ENCODE measurements at regions not wholly inside any gene's neighbourhood (a gene's known extent, or its start where the extent isn't known, plus 50 kb on each side); places are given as distances from the start of the nearest gene placed in this dataset.
"Not testable (repeated sequence)": the region's sequence is repeated elsewhere in the genome, so short reads cannot be mapped to it uniquely, and the experiment has no call there.

DNA sequence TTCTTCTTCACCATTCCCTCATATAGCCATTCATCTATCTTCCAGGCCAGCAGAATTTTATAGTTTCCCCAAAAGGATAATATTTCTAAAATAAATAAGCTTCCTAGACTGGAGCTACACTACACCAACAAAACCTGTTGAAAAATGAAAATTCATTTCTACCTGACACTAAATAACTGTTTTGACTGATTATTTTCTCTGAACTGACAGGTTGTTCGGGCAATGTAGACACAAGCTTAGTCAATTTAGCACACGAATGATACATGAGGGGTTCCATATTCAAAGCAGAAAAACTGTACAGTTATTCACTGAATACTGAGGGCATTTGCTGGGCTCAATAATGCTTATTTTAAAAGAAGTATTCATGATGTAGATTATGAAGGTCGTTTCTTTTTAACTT lies 589.7 kb downstream of the LIG4 start:
- no peaks in the 10 kb centered on the region for H3K27me3 ChIP-seq (ENCODE audit: control insufficient read depth, insufficient read depth, low read length)
- no peaks in the 10 kb centered on the region for H3K36me3 ChIP-seq (ENCODE audit: control insufficient read depth, insufficient read depth, low read length)
- no peaks in the 10 kb centered on the region for H3K4me1 Mint-ChIP-seq
- H3K4me3 ChIP-seq (ENCODE audit: low read depth, low read length): no peak overlapping the region
- H3K36me3 Mint-ChIP-seq: no peaks in the 10 kb centered on the region
- H3K4me1 ChIP-seq (ENCODE audit: control insufficient read depth, insufficient read depth, low read length, poor library complexity, severe bottlenecking): no peaks in the 10 kb centered on the region
- DNase-seq (no peak), ATAC-seq (ENCODE audit: low read depth in 2 of 2) (no peak)
- no peaks in the 10 kb centered on the region for H3K27me3 Mint-ChIP-seq
- H3K4me3 Mint-ChIP-seq: no peak overlapping the region
- H3K27ac ChIP-seq (ENCODE audit: insufficient read depth, low read length, poor library complexity, severe bottlenecking): no peak overlapping the region
- peaks cover 2 to 11% (median 4%) of the 10 kb centered on the region in 7 donors for H3K9me3 Mint-ChIP-seq
- H3K9me3 ChIP-seq (ENCODE audit: control insufficient read depth in 2 of 2, low read length in 2 of 2): peaks cover 0 to 4% of the 10 kb centered on the region in 2 experiments
- no peak overlapping the region for H3K27ac Mint-ChIP-seq

DNA sequence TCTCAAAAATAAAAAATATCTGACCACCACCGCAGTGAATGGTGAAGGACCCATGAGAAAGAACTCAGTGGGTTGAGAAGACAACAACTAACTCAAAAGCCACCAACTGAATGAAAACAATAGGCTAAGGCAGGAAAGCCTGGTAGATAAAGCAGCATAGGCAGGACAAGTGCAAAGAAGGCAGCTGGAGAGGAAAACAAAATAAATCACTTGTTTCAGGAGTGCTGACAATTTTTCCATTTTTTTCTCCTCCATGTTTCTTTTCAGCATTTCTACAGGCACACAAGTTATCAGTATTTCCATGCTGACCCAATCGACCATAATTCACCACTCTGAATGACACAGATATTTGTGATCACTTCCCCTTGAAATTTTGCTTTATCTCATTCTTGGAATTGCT lies 597.8 kb downstream of the LIG4 start:
- H3K36me3 Mint-ChIP-seq: no peaks in the 10 kb centered on the region
- H3K27me3 Mint-ChIP-seq: no peaks in the 10 kb centered on the region
- H3K4me3 Mint-ChIP-seq: no peak overlapping the region
- Histone ChIP-seq H3K27me3 (ENCODE audit: control insufficient read depth, insufficient read depth, low read length) (no peaks in the 10 kb centered on the region), H3K36me3 (ENCODE audit: control insufficient read depth, insufficient read depth, low read length) (no peaks in the 10 kb centered on the region), H3K4me1 (ENCODE audit: control insufficient read depth, insufficient read depth, low read length, poor library complexity, severe bottlenecking) (no peaks in the 10 kb centered on the region), H3K9me3 (ENCODE audit: control insufficient read depth in 2 of 2, low read length in 2 of 2) (peaks cover 0 to 2% of the 10 kb centered on the region in 2 experiments), H3K4me3 (ENCODE audit: low read depth, low read length) (no peak overlapping the region), H3K27ac (ENCODE audit: insufficient read depth, low read length, poor library complexity, severe bottlenecking) (no peak overlapping the region)
- no peak for ATAC-seq (ENCODE audit: low read depth in 2 of 2)
- no peak for DNase-seq
- no peak overlapping the region for H3K27ac Mint-ChIP-seq
- no peaks in the 10 kb centered on the region for H3K4me1 Mint-ChIP-seq
- H3K9me3 Mint-ChIP-seq: peaks cover 0 to 18% (median 7%) of the 10 kb centered on the region in 7 donors

DNA sequence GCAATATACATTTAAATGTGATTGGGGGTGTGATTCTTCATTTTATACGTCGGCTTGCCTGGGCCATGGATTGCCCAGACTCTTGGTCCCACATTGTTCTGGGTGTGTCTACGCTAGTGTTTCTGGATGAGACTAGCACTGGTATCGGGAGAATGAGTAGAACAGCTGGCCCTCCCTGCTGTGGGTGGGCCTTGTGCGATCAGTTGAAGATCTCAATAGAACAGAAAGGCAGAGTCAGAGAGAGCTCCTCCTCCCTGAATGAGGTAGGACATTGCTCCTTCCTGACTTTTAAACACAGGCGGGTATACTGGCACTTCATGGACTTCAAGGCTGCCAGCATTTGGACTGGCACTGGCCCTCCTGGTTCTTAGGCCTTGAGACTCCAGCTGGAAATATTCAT lies 603.0 kb downstream of the LIG4 start:
- no peak for ATAC-seq (ENCODE audit: low read depth in 2 of 2)
- H3K27ac Mint-ChIP-seq: no peak overlapping the region
- DNase-seq: no peak
- no peaks in the 10 kb centered on the region for H3K4me1 Mint-ChIP-seq
- H3K36me3 ChIP-seq (ENCODE audit: control insufficient read depth, insufficient read depth, low read length): no peaks in the 10 kb centered on the region
- H3K27me3 Mint-ChIP-seq: no peaks in the 10 kb centered on the region
- H3K9me3 ChIP-seq (ENCODE audit: control insufficient read depth in 2 of 2, low read length in 2 of 2): no peaks in the 10 kb centered on the region
- H3K4me3 Mint-ChIP-seq: no peak overlapping the region
- H3K27ac ChIP-seq (ENCODE audit: insufficient read depth, low read length, poor library complexity, severe bottlenecking): no peak overlapping the region
- no peaks in the 10 kb centered on the region for H3K36me3 Mint-ChIP-seq
- no peaks in the 10 kb centered on the region for H3K4me1 ChIP-seq (ENCODE audit: control insufficient read depth, insufficient read depth, low read length, poor library complexity, severe bottlenecking)
- H3K4me3 ChIP-seq (ENCODE audit: low read depth, low read length): no peak overlapping the region
- H3K9me3 Mint-ChIP-seq: peaks cover 3 to 28% (median 7%) of the 10 kb centered on the region in 7 donors
- H3K27me3 ChIP-seq (ENCODE audit: control insufficient read depth, insufficient read depth, low read length): no peaks in the 10 kb centered on the region

DNA sequence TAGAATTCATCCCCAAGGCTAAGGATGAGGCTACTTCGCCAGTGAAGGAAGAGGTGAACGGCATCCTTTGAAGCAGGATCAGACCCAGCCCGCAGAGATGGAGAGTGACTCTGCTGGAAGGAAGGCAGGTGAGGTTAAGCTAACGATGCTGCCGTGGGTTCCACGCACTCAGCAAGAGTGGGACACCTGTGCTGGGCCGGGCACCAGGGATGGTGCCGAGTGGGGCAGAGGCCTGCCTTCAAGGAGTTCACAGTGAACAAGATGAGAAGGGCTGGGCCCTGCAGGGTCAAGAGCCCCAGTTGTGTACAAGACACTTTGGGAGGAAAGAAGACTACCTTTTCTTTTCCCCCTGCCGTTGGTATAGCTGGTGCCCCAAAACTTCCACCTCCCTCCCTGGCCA lies 606.6 kb downstream of the LIG4 start:
- Mint-ChIP-seq H3K27ac (no peak overlapping the region), H3K27me3 (no peaks in the 10 kb centered on the region), H3K4me3 (no peak overlapping the region), H3K9me3 (peaks cover 0 to 28% (median 7%) of the 10 kb centered on the region in 7 donors), H3K4me1 (no peaks in the 10 kb centered on the region), H3K36me3 (no peaks in the 10 kb centered on the region)
- H3K36me3 ChIP-seq (ENCODE audit: control insufficient read depth, insufficient read depth, low read length): no peaks in the 10 kb centered on the region
- no peak overlapping the region for H3K4me3 ChIP-seq (ENCODE audit: low read depth, low read length)
- H3K4me1 ChIP-seq (ENCODE audit: control insufficient read depth, insufficient read depth, low read length, poor library complexity, severe bottlenecking): no peaks in the 10 kb centered on the region
- no peak overlapping the region for H3K27ac ChIP-seq (ENCODE audit: insufficient read depth, low read length, poor library complexity, severe bottlenecking)
- no peaks in the 10 kb centered on the region for H3K27me3 ChIP-seq (ENCODE audit: control insufficient read depth, insufficient read depth, low read length)
- ATAC-seq (ENCODE audit: low read depth in 2 of 2) (no peak), DNase-seq (no peak)
- no peaks in the 10 kb centered on the region for H3K9me3 ChIP-seq (ENCODE audit: control insufficient read depth in 2 of 2, low read length in 2 of 2)

DNA sequence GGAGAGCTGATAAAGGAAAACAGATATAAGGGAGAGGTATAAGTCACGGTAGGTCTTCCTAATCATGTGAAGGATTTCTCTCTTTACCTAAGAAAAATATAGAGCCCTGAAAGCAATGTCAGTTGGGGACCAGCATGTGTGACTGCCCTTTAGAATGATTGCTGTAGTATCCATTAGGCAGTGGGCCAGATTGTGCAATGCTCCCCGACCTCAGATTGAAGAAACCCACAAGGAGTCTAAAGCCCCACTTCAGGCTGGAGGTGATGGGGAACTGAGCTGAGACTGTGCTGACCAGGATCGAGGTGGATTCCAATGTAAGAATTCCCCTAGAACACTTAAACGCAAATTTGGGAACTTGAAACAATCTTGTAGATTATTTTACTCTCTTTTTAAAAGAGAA lies 614.4 kb downstream of the LIG4 start:
- H3K4me3 ChIP-seq (ENCODE audit: low read depth, low read length): no peak overlapping the region
- H3K9me3 Mint-ChIP-seq: peaks cover 0 to 14% (median 3%) of the 10 kb centered on the region in 7 donors
- no peak overlapping the region for H3K4me3 Mint-ChIP-seq
- H3K9me3 ChIP-seq (ENCODE audit: control insufficient read depth in 2 of 2, low read length in 2 of 2): no peaks in the 10 kb centered on the region
- no peaks in the 10 kb centered on the region for H3K36me3 Mint-ChIP-seq
- H3K4me1 ChIP-seq (ENCODE audit: control insufficient read depth, insufficient read depth, low read length, poor library complexity, severe bottlenecking): no peaks in the 10 kb centered on the region
- H3K27ac ChIP-seq (ENCODE audit: insufficient read depth, low read length, poor library complexity, severe bottlenecking): no peak overlapping the region
- no peaks in the 10 kb centered on the region for H3K27me3 ChIP-seq (ENCODE audit: control insufficient read depth, insufficient read depth, low read length)
- H3K36me3 ChIP-seq (ENCODE audit: control insufficient read depth, insufficient read depth, low read length): no peaks in the 10 kb centered on the region
- DNase-seq (no peak), ATAC-seq (ENCODE audit: low read depth in 2 of 2) (no peak)
- no peaks in the 10 kb centered on the region for H3K4me1 Mint-ChIP-seq
- H3K27ac Mint-ChIP-seq: no peak overlapping the region
- H3K27me3 Mint-ChIP-seq: no peaks in the 10 kb centered on the region

DNA sequence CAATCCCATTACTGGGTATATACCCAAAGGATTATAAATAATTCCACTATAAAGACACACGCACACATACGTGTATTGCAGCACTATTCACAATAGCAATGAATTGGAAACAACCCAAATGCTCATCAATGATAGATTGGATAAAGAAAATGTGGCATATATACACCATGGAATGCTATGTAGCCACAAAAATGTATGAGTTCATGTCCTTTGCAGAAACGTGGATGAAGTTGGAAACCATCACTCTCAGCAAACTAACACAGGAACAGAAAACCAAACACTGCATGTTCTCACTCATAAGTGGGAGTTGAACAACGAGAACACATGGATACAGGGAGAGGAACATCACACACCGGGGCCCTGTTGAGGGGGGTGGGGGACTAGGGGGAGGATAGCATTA lies 619.0 kb downstream of the LIG4 start:
- not testable (repeated sequence) for H3K36me3 ChIP-seq (ENCODE audit: control insufficient read depth, insufficient read depth, low read length); H3K4me1 Mint-ChIP-seq; H3K4me1 ChIP-seq (ENCODE audit: control insufficient read depth, insufficient read depth, low read length, poor library complexity, severe bottlenecking); H3K27ac Mint-ChIP-seq; H3K27me3 ChIP-seq (ENCODE audit: control insufficient read depth, insufficient read depth, low read length); DNase-seq; H3K27me3 Mint-ChIP-seq; H3K4me3 Mint-ChIP-seq; ATAC-seq (ENCODE audit: low read depth in 2 of 2); H3K9me3 Mint-ChIP-seq; H3K36me3 Mint-ChIP-seq; H3K27ac ChIP-seq (ENCODE audit: insufficient read depth, low read length, poor library complexity, severe bottlenecking); H3K4me3 ChIP-seq (ENCODE audit: low read depth, low read length); H3K9me3 ChIP-seq (ENCODE audit: control insufficient read depth in 2 of 2, low read length in 2 of 2)

DNA sequence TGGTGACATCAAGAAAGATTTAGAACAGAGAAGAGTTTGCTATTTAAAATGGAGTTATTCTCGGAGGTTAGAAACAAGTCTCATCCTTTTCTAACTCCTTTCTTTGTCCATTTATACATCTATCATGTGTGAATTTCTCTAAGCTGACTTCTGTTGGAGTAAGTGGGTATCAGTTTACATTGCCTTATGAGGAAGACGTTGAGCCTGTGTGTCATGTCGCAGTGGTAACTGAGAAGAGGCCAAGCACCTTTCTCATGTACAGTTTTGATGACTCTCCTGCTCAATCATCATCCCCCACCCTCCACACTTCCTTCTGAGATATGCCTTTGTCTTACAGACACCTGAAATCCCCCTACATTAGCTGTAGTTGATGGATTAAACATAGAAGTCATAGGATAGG lies 624.8 kb downstream of the LIG4 start:
- Mint-ChIP-seq H3K27ac (no peak overlapping the region), H3K9me3 (peaks cover 0 to 13% (median 1%) of the 10 kb centered on the region in 7 donors), H3K4me1 (no peaks in the 10 kb centered on the region), H3K27me3 (no peaks in the 10 kb centered on the region), H3K36me3 (no peaks in the 10 kb centered on the region), H3K4me3 (no peak overlapping the region)
- Histone ChIP-seq H3K9me3 (ENCODE audit: control insufficient read depth in 2 of 2, low read length in 2 of 2) (no peaks in the 10 kb centered on the region), H3K4me3 (ENCODE audit: low read depth, low read length) (no peak overlapping the region), H3K4me1 (ENCODE audit: control insufficient read depth, insufficient read depth, low read length, poor library complexity, severe bottlenecking) (no peaks in the 10 kb centered on the region), H3K36me3 (ENCODE audit: control insufficient read depth, insufficient read depth, low read length) (no peaks in the 10 kb centered on the region), H3K27me3 (ENCODE audit: control insufficient read depth, insufficient read depth, low read length) (no peaks in the 10 kb centered on the region), H3K27ac (ENCODE audit: insufficient read depth, low read length, poor library complexity, severe bottlenecking) (no peak overlapping the region)
- ATAC-seq (ENCODE audit: low read depth in 2 of 2): no peak
- DNase-seq: no peak

DNA sequence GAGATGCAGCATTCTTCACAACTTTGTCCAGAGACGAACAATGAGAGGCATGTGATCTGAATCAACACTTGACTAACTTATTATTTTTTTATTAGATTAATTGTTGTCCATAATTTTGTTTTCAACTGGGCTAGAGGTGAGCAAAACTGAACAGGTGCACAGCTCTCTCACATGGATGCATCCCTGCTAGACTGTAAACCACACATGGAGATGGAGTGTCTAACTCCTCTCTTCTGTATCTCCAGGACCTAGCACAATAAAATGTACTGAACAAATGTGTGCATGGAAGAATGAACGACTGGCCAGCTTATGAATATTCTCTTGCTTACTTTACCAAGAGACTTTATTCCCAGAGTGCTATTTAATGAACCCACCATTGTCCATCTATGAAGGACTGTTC lies 627.7 kb downstream of the LIG4 start:
- H3K4me3 Mint-ChIP-seq: no peak overlapping the region

More for the DNA sequence above, 627.7 kb downstream of the LIG4 start:
- H3K4me3 ChIP-seq (ENCODE audit: low read depth, low read length): no peak overlapping the region
- H3K27me3 Mint-ChIP-seq: no peaks in the 10 kb centered on the region
- ATAC-seq (ENCODE audit: low read depth in 2 of 2): no peak
- no peak overlapping the region for H3K27ac ChIP-seq (ENCODE audit: insufficient read depth, low read length, poor library complexity, severe bottlenecking)
- no peaks in the 10 kb centered on the region for H3K4me1 Mint-ChIP-seq
- no peaks in the 10 kb centered on the region for H3K9me3 ChIP-seq (ENCODE audit: control insufficient read depth in 2 of 2, low read length in 2 of 2)
- no peaks in the 10 kb centered on the region for H3K36me3 ChIP-seq (ENCODE audit: control insufficient read depth, insufficient read depth, low read length)
- peaks cover 0 to 14% (median 1%) of the 10 kb centered on the region in 7 donors for H3K9me3 Mint-ChIP-seq
- DNase-seq: no peak
- H3K4me1 ChIP-seq (ENCODE audit: control insufficient read depth, insufficient read depth, low read length, poor library complexity, severe bottlenecking): no peaks in the 10 kb centered on the region
- no peaks in the 10 kb centered on the region for H3K27me3 ChIP-seq (ENCODE audit: control insufficient read depth, insufficient read depth, low read length)
- no peaks in the 10 kb centered on the region for H3K36me3 Mint-ChIP-seq
- H3K27ac Mint-ChIP-seq: no peak overlapping the region

Data from CD4-positive, CD25-positive, alpha-beta regulatory T cell (primary cell).